ENCODE measurements at regions not wholly inside any gene's neighbourhood (a gene's known extent, or its start where the extent isn't known, plus 50 kb on each side); places are given as distances from the start of the nearest gene placed in this dataset.
"Not testable (repeated sequence)": the region's sequence is repeated elsewhere in the genome, so short reads cannot be mapped to it uniquely, and the experiment has no call there.

DNA sequence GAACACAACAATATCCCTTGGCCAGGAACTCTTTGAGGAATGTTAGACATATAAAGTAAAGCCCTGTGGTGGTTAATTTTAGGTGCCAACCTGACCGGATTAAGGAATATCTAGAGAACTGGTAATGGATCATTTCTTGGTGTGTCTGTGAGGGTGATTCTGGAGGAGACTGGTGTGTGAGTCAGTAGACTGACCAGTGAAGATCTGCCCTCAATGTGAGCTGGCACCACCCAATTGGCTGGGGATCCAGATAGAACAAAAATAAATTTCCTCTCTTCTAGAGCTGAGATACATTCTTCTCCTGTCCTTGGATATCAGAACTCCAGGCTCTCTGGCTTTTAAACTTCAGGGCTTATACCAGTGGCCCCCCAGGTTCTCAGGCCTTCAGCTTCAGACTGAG lies 56.2 kb upstream of the TNPO1 start:
- DNase-seq = no peak

DNA sequence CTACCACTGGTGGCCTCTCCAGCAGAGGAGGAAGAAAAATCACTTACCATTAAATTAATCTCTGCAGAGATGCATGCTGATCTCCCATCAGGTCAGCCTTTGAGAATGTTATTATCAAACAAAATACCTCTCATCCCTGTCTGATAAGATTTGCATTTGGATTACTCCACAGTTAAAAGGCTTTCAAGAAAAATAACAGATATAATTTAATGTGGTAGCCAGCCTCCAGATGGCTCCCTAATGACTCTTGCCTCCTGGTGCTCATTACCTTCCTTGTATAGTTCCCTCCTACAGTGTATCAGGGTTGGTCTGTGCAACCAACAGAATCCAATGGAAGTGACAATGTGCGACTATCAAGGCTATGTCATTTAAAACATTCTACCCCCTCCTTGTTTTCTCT lies 63.6 kb upstream of the TNPO1 start:
- no peak for DNase-seq

DNA sequence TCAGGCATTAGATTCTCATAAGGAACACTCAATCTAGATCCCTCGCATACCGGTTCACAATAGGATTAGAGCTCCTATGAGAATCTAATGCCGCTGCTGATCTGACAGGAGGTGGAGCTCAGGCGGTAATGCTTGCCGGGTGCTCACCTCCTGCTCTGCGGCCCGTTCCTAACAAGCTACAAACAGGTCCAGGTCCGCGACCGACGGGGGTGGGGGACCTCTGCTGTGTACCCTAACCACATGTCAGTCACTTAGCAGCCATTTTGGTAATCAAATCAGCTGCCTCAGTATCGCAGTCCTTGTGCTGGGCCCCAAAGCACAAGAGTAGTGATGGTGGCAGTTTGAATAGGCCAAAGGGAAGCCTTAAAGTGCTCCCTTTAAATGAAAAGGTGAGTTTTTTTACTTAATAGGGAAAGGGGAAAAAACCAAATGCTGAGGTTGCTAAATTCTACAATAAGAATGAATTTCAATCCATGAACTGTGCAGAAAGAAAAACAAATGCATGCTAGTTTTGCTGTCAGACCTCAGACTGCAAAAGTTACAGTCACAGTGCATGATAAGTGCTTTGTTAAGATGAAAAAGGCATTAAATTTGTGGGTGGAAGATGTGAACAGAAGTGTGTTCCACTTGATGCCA lies 67.0 kb upstream of the TNPO1 start:
- DNase-seq = no peak

DNA sequence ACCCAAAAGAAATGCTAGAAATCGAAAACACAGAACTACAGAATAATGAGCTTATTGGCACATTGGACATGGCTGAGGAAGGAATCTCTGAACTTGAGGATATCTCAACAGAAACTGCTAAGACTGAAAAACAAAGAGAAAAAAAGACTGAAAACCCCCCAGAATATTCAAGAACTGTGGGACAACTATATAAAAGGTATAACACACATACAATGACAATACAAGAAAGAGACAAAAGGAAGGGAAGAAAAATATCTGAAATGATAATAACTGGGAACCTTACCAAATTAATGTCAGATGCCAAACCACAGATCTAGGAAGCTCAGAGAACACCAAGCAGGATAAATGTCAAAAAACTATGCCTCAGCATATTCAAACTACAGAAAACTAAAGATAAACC lies 68.6 kb upstream of the TNPO1 start:
- DNase-seq = no peak

DNA sequence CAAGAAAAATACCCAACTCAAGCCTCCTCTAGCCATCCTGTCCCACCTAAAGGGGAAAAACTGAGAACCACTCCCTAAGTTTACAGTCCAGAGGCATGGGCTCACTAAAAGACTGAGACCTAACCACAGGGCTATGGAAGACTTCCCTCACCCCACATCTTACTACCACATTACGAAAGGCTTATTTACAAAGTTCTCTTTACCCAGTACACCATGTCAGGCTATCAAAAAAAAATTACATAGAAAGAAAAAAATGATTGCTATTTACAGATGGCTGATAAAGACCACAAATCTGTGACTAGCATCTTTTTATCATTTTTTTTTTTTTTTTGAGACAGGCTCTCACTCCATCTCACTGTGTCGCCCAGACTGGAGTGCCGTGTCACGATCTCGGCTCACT lies 69.7 kb upstream of the TNPO1 start:
- no peak for DNase-seq

DNA sequence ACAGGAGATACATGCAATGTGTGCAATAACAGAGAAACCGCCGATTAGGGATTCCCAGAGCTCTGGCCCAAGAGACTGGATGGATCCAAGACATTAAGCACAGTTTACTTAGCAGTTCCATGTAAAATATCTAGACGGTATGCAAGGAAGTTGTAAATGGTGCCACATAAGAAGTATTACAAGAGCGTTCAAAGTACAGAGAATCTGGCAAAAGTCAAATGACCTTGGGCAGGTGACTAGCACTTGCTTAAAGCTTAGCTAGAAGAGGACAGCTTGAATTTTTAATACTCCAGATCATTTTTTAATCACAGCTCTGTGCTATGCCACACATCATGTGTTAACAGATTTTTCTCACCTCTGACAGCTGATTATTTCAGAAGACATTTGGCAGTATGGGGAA lies 72.3 kb upstream of the TNPO1 start:
- no peak for DNase-seq

DNA sequence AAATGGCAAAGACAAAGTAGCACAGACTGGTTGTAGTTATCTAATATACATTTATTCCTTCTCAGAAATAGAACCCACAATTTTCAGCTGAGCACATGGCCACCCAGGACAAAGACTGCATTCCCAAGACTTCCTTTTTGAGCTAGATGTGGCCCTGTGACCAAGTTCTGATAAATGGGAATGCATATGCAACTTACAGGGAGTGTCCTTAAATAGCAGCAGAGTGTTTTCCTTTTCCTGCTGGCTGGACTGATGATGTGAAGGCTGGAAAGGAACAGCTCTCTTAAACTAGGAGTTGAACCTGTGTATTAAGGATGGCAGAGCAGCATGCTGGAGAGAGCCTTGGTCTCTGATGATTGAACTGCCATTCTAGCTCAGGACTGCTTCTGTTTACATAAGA lies 74.7 kb upstream of the TNPO1 start:
- no peak for DNase-seq

DNA sequence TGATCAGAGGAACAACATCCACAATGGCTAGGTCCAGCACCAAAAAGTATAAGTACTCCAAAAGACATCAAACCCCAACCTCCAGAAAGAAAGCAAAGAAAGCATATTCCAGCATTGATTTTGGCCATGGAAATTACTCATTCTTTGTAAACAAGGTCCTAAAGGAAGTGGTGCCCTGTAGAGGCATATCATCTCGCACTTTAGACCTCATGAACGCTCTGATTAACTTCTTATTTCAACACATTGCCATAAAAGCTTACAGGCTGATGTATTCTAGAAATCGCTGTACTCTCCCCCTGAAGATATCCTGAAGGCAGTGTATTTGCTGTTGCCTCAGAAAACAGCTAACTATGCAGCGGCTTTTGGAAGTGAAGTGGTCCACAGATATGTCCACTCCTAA lies 82.7 kb upstream of the TNPO1 start:
- DNase-seq = no peak

DNA sequence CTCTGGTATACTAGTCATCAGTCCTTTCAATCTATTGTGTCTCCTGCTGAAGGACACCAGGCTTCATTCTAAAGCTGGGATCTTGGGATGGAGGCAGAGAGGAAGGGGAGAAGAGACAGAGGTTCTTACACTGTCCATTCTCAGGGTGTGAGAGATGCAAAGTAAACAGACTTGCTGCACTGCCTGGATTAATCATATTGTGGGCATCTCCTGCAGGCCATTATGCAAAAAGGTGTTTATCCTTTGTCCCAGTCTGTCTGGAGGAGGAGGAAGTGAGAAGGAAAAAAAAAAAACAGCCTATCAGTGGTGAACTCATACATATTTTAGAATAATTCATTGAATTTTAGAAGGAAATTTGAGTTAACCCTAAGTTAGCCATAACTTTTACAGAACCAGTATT lies 92.9 kb upstream of the TNPO1 start:
- DNase-seq = peak; percentile 17

DNA sequence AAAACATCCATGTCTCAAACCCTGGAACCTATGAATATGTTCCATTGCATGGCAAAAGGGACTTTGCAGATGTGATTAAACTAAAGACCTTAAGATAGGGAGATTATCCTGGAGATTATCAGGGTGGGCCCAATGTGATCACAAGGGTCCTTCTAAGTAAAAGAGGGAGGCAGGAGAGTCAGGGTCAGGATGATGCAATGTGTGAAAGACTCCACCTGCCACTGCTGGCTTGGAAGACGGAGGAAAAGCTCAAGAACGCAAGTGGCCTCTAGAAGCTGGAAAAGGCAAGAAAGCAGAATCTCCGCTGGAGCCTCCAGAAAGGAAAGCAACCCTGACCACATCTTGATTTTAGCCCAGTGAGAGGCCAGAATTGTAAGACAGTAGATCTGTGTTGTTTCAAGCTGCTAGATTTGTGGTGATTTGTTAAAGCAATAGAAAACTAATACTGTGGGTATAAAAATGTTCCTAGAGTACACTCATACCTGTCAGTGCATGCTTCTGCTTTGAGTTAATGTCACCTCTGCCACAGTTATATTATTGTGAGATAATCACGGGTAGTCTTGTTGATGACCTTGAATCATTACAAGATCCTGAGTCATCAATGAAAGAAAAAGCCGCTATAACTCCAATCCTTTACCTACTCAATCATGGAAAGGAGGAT lies 93.5 kb upstream of the TNPO1 start:
- DNase-seq = no peak

DNA sequence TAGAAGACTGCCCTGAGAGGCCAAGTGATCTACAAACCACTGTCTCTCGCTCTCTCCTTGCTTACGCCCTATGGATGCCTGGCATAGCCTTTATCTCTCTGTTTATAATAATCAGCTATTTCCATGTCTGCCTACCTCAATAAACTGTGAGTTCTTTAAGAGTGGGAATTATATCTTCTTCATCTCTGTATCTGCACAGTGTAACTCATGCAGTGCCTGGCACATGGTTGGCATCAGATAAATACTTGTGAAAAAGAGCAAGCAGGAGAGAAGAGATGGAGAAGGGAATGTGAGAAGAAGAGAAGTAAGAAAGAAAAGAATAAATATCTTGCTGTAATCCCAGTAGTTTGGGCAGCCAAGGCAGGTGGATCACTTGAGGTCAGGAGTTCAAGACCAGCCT lies 94.6 kb upstream of the TNPO1 start:
- no peak for DNase-seq

DNA sequence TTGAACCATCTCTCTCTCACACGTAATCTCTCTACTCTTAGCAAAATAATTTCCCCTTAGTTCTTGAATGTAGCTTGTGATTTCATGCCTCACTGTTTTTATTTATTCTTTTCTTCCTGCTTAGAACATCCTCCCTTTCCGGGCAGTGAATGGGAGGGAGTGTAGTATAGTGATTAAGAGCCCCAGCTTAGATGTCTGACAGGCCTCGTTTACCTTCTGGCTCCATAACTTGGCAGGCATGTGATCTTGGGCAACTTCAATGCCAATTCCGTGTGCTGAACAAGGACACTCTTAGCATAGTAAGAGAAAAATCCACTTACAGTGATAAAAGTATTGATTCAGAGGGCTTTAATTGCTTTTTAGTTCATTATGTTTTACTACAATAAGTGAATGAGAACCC lies 96.3 kb upstream of the TNPO1 start:
- DNase-seq = no peak

DNA sequence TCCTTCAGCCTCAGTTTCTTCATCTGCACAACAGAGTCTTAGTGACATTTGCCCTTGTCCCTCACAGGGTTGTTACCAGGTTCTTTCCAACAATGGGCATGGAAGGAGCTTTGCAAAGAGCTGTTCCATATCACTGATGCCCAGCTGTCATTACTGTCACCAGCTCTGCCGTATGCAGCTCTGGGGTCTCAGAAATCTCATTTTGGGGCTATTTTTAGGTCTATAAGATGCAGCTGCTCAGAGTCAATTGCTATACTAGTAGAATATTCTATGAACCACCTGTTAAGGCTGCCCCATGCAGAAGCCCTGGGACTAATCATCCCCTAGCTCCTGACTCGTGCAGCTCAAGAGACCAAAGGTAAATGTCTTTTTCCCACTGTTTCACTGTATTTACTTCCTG lies 105.1 kb upstream of the TNPO1 start:
- peak; percentile 64 for DNase-seq

DNA sequence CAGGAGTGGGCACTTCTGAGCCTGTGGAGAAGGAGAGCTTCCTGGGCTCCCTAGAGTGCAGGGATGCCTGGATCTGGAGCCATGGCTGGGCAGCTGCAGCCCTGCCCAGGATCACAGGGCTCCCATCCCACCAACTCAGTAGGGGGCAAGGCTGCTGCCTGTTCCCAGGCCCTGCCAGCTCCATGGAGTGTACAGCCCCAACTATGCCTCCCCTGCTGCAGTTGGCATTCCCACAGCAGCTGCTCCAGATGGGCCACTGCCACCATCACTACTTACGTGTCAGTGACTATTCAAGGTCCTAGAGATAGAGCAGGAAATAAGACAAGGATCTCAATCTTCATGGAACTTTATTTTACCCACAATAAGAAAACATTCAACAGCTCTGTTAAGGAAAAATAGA lies 107.1 kb upstream of the TNPO1 start:
- DNase-seq = no peak

DNA sequence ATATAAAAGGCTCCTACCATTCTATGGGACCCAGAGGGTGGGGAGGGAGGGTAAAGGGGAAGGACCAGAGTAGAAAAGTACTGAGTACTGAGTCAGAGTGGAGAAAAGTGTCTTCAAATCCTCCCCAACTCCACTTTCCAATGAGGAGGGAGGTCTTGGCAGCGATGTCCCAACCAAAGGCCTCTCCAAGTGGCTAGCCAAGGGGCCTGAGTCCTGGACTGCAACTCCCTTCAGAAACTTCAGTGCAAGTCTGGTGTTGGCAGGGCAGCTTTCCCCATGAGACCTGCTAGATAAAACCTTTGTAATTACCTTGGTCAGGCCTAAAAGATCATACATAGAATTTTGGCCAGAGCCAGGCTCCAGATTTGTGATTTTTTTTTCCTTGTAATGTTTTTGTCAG lies 111.3 kb upstream of the TNPO1 start:
- DNase-seq = no peak

DNA sequence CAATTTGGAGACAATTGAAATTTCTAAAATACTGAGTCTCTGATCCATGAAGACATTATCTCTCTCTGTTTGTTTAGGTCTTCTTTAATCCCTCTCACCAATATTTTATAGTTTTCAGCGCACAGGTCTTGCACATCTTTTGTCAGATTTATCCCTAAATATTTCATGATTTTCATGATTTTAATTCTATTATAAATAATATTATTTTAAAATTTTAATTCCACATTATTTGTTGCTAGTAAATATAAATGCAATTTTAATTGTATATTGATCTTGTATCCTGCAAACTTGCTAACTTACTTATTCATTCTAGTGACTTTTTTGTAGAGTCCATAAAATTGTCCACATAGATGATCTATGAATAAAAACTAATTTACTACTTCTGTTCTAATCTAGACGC lies 112.6 kb upstream of the TNPO1 start:
- no peak for DNase-seq

DNA sequence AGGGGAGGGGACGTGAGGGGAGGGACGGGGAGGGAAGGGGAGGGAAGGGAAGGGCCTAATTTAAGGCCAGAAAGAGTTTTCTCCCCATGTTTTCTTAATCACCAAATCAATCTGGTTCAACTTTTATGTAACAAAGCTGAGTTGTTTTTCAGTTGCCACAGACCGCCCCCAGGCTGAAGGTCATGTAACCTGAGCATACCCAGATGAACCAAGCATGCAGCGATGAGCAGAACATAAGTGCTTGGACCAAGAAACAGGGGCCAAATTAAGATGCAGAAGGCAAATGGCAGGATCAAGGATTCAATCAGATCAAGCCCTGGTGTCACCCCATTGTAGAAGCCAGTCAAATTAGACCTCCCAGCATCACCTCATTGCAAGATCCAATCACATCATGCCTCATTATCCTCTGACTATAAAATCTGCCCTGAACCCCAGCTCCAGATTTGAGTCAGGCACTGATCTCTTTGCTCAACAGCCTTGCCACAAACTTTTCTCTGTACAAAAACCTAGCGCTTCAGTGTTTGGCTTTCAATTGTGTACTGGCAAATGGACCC lies 113.5 kb upstream of the TNPO1 start:
- DNase-seq = no peak

DNA sequence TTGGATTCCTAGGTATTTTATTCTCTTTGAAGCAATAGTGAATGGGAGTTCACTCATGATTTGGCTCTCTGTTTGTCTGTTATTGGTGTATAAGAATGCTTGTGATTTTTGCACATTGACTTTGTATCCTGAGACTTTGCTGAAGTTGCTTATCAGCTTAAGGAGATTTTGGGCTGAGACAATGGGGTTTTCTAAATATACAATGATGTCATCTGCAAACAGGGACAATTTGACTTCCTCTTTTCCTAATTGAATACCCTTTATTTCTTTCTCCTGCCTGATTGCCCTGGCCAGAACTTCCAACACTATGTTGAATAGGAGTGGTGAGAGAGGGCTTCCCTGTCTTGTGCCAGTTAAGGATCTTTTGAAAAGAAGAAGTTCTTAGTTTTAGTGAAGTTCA lies 114.4 kb upstream of the TNPO1 start:
- not testable (repeated sequence) for DNase-seq

DNA sequence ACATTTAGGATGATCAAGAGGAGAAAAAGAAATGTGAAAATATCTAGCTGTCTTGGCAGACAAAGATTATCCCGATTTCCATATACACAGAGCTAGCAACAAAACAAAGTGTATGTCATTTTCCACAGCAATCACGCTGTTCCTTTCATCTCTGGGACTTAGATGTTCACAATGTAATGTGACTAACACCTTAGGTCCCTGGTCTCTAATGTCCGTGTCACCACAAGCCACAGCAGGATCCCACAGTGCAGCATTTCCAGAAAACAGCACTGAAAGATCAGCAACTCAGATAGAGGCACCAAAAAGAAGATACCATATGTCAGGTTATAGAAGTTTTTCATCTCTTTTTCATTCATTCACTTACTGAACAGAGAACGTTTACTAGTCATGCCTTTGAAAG lies 118.0 kb upstream of the TNPO1 start:
- no peak for DNase-seq

DNA sequence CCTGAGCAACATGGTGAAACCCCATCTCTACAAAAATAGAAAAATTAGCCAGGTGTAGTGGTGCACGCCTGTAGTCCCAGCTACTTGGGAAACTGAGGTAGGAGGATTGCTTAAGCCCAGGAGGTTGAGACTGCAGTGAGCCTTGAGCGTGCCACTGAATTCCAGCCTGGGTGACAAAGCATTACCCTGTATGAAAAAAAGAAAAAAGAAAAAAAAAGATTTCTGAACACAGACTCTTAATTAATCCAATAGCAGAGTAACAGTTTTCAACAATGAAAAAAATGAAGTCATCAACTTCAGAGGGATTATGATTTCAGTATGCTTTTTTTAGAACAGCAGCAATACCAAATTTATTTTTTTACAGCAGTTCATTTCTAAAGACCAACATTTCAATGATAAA lies 118.8 kb upstream of the TNPO1 start:
- no peak for DNase-seq

DNA sequence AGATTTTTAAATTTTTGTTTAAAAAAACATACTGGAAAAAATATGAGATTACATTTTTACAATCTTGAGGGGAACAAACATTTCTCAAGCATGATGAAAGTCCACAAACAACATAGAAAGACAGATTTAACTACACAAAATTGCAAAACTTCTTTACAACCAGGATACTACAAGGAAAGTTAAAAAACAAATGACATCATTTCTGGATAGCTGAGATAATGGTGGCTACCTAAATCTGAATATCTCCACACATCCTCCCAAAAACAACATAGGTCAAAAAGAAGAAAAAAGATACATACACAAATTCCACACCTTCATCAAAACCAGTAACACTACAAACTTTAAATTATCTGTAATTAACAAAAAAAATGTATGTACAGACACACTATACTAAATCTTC lies 120.8 kb upstream of the TNPO1 start:
- no peak for DNase-seq

DNA sequence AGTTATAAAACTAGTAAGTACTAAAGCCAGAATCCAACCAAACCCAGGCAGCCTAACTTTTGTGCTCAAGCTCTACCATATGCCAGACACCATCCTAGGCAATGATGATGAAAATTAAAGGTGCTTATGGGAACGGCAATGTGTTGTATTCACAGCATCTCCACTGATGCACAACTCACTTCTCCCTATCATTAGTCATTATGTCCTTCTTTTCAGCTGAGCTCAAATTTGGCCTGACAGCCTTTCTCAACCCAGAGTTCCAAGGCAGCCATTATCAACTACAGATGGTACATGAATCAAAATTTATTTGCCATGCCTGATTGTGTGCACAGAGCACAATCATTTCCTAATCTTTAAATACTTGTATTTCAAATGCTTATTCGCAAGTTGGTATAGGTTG lies 121.6 kb upstream of the TNPO1 start:
- no peak for DNase-seq

DNA sequence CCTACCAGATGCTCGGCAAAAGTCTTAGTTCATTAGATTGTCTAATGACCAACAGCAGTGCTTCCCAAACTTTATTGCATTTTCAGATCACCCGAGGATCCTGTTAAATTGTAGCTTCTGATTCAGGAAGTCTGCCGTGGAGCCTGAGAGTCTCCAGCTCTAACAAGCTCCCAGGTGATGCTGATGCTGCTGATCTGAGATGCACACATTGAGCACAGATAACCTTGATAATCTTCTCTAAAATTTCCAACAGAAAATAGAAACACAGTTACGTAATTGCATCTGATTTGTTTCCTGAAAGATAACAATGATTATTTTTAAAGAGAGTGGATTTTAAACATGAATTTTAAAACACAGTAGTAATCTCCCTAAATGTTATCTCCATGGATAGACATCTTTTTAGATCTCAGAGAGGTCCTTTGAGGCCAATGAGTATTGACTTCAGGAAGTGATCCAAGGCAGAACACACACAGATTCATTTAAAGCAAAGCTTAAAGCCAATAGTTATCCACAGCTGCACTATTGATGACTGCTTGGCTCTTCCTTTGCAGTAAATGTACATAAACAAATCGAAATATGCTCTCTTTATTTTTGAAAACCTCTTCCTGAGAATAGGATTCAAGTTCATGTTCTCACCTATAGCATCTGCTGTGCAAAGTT lies 122.8 kb upstream of the TNPO1 start:
- no peak for DNase-seq

DNA sequence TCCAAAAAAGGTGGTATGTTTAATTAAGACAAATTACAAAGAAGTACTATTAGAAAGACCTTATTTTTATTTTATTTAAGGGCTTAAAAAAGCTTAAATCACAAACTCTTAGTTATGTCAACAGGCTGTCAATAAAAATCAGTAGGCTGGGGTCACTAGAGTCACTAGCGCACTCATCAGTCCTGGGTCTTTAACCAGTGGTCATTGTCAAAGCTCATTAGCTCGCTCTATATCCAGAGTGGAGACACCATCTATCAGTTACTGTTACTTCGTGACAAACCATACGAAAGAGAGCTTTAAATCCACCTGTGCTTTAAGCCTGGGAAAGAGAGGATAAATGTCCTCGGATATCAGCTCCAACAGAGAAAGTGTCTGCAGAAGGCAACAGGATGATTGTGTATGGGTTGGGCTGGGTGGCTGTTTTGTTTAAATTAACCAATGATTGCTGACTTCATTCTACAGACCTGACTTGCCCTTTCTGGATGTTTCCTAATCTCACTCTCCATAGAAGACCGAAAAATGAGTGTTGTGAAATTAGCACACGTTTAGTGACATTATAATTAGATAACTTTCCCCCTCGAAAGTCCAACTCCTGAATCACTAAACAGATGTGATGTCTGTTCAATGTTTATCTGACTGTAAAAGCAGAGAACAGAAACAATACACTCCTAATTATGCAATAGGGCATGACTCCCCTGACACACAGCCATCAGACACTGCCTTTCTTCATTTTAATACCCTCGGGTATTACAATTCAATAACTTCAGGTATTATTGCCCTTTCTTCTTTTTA lies 123.6 kb upstream of the TNPO1 start:
- DNase-seq = no peak
